CD4-positive, alpha-beta T cell treated with Interleukin-6 at 100 ng/mL for 8 hours (primary cell): ENCODE measurements at regions not wholly inside any gene's neighbourhood (a gene's known extent, or its start where the extent isn't known, plus 50 kb on each side); places are given as distances from the start of the nearest gene placed in this dataset.
"Not testable (repeated sequence)": the region's sequence is repeated elsewhere in the genome, so short reads cannot be mapped to it uniquely, and the experiment has no call there.

ENCODE experiments used
- DNase-seq: peaks from one replicate; pipeline ENCODE4 v3.0.0-alpha.2; 2020; ENCODE audit warnings: mixed read lengths, low spot score

GRCh38 chr11:95650276-95650675 lies 139.3 kb downstream of the FAM76B start:
- DNase-seq = no peak

- DNase-seq = no peak
Observed at GRCh38 chr11:95647871-95648270, 141.7 kb downstream of the FAM76B start.

DNA sequence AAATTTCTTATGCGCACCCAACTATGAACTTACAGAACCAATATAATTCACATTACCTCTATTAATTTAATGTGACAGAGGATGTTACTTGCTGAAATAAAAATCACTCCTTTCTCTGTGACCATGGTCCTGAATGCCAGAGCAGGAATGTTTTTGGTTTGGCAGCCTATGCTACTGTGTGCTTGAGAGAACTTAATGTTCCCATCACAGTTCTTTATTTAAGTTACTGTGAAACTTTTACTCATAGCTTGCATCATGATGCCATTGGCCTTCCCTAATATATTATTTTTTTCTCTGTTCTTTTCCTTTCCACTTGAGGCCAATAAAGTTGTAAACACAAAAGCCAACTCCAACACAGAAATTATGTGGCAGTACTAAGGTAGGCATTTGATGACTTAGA lies 142.2 kb downstream of the FAM76B start:
- no peak for DNase-seq

GRCh38 chr11:95641495-95641894 lies 148.1 kb downstream of the FAM76B start:
- DNase-seq = peak; percentile 62

- DNase-seq = no peak
Observed at GRCh38 chr11:95638501-95638900, 151.1 kb downstream of the FAM76B start.

DNA sequence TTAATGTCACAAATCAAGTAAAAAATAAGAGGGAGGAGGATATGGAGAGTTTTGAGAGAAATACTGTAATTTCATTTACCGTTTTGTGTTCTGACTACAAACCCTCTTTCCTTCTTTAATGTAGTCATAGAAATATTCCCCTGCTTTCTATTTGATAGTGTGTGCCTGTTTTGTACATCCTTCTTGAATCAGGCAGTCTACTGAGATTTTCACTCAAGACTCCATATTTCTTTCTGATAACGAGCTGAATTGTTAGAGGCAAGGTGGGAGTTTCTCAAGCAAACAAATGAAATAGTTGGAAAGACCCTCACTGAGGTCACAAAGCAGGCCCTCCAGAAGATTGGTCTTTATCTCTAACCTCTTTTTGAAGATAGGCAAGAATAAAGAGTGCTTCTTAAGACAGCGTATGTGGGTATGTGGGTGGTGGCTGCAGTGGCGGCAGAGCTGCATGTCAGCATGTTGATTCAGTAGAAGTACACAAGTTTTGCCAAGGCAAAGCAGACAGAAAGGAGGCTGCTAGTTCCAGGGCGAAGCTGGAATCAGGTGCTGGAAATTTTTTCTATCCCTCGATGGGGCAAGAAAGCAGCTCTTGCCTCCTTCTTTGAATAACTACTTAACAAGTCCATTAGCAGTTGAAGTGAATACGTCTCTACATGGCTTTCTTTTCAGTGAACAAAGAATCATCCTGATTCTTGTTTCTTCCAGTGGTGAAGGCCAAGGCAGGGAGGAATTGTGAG lies 164.2 kb downstream of the FAM76B start:
- no peak for DNase-seq

DNA sequence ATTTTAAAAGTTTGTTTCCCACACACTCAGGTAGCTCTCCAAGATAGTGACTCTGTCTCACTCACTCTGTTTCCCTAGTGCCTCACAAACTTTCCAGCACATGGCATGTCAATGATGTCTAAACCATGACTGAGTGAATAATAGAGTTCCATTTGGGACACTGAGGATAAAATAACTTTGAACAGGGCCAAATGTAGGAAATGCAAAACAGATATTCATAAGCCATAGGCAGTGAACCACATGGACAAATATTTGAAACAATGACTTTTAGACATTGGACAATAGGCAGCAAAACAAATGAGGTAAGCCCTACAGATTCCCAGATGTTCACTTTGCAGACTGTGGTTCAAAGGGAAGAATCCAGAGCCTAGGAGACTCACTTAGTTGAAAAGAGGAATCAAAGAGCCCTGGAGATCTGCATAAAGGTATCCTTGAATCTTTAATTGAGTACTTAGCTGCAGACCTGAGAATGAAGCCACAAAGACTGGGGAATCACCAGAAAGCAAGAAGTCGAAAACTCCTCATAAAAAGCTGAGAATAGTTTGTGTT lies 173.3 kb downstream of the FAM76B start:
- DNase-seq = no peak

GRCh38 chr11:95611827-95612226 lies 177.8 kb downstream of the FAM76B start:
- no peak for DNase-seq

- DNase-seq = not testable (repeated sequence)
Observed at GRCh38 chr11:95610185-95610584, 179.4 kb downstream of the FAM76B start.

DNA sequence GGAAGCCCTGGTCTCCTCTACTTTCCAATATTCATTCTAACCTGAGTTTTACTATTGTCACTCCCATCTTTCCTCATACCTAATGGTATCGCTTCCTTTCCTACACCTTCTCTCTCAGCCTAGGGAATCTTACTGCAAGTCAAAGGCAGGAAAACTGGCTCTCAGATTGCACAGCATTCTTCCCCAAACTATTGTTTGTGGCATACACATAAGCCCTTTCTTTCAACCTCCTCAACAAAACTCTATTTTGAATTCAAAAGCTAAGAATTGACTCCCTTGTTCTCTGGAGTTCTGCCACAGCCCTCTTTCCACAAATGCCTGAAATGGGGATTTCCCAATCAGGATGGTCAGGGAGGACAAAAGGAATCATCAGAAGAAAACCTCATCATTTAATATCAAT lies 181.5 kb downstream of the FAM76B start:
- DNase-seq = no peak

GRCh38 chr11:95606824-95607223 lies 182.8 kb downstream of the FAM76B start:
- DNase-seq = no peak

- DNase-seq = no peak
Observed at GRCh38 chr11:95605271-95605940, 184.2 kb downstream of the FAM76B start.

GRCh38 chr11:95599959-95600586 lies 189.5 kb downstream of the FAM76B start:
- no peak for DNase-seq

GRCh38 chr11:95595973-95596489 lies 193.6 kb downstream of the FAM76B start:
- no peak for DNase-seq

GRCh38 chr11:95595541-95595940 lies 194.0 kb downstream of the FAM76B start:
- no peak for DNase-seq

DNA sequence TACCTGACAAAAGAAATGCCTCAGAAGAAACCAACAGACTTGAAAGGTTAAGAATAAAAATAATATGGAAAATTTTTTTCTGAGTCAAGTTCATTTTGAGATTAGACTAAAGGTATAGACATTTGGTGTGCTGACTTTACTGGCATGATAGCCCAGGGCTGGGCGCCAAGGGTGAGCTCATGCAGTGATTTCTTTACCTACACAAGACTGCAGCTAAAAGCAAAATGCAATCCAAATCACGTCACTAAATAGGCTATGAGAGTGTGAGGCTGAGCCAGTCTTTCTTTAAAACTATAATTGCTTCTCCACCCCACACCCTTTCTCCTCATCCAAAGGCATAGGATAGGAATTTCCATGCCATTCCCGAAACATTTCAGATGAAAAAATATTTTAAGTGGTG lies 196.5 kb downstream of the FAM76B start:
- DNase-seq = no peak

DNA sequence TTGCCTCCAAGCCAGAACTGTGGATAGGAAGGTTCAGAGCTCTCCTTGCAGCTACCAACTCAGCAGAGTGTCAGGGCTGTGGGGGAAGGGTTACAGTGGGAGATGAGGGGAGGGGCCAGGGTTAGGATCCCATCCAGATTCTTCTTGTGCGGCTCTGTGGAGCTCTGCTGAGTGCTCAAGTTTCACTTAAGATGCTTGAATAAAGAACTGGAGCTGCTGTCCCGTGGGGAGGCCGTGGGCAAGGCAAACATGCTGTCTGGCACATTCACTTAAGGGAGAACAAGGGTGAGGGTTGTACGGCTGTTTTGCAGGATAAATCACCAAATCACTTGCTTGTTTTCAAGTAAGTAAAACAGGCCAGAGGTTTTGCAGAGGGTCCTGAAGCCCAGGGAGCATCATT lies 197.1 kb downstream of the FAM76B start:
- no peak for DNase-seq

DNA sequence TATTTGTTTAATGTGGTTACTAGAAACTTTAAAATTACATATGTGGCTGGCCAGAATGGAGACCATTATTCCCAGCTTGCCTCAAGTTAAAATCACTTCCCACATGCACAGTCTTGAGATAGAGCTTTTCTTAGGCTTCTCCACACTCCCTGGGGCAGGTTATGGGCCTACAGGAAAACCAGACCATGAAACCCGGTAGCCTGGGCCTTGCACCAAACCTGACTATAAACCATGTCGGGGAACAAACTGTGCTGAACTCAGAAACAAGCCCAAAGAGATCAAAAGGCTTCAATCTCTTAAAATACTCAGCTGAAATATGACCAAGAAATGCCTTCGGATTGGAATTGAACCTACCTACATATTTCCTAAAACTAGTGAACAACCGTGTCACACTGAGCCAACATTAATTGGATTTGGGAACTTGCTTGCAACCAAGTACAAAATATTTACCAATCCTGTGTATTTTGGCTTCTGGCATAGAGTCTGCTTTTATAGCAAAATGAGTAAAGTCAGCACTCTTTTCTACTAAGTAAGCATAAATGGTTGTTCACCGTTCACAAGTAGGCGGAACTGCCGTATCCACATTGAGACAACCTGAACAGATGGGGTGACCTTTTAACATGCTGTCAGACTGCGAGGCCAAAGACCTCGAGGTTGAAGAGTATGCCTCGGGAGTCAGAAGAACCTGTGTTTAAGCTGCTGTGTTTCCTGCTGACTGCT lies 199.5 kb downstream of the FAM76B start:
- no peak for DNase-seq

DNA sequence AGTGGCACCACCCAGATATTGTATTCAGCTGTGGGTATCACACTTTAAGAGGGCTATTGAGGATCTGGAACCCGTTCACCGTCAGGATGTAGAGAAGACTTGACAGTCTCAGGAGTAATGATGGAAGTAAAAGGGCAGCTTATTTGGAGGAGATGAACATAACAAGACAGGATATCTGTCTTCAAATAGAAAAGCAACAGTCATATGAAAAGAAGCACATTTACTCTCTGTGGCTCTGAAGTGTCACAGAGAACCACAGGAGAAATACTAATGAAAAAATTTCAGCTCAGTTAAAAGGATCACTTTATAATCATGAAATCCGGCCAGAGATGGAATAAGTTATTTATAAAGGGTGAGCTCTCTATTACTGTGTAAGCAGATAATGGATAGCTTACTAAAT lies 200.8 kb downstream of the FAM76B start:
- no peak for DNase-seq

GRCh38 chr11:95586661-95587060 lies 202.9 kb downstream of the FAM76B start:
- DNase-seq = no peak

DNA sequence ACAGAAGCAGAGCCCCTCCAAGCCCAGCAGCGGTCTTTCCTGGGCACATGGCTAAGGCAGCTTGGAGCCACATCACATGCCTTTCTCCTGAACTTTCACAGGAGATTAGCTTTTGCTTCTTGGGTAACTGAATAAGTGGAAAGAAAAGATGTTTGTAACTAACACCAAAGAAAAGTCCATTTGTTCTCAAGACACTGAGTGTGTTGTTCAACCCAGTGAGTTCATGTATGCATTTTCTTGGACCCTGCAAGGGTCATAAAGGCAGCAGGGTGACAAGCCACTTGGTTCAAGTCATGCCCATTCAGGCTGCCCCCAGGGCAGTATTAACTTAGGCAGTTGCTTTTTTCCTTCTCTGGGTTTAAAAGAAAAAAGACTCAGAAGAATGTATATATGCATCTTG lies 203.4 kb downstream of the FAM76B start:
- no peak for DNase-seq

DNA sequence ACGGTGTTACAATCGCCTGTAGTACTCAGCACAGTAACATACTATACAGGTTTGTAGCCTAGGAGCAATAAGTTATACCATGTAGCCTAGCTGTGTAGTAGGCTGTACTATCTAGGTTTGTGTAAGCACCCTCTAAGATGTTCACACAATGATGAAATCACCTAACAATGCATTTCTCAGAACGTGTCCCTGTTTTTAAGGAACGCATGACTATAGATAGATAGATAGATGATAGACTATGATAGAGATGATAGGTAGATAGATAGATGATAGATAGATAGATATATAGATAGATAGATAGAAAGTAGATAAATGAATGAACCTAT lies 203.9 kb downstream of the FAM76B start:
- DNase-seq = no peak
